OCI-LY1 (cell line): ENCODE measurements at regions not wholly inside any gene's neighbourhood (a gene's known extent, or its start where the extent isn't known, plus 50 kb on each side); places are given as distances from the start of the nearest gene placed in this dataset.

ENCODE experiments used
- EZH2 ChIP-seq: fragments of 200-600 bp; sonication (generic), shearing (Covaris generic); IDR thresholded peaks from 2 replicates; pipeline ENCODE4 v1.8.0; 2017; ENCODE audit warnings: borderline replicate concordance, mixed run types, mild to moderate bottlenecking, antibody characterized with exemption, low read length, moderate library complexity, mixed read lengths
- TF ChIP-seq, protein P1 (sequence below): fragments of 200-600 bp; sonication (generic), shearing (Covaris generic); IDR thresholded peaks from 2 replicates; pipeline ENCODE4 v1.5.1; 2017; ENCODE audit warnings: mild to moderate bottlenecking, antibody characterized with exemption, low read length, moderate library complexity, mixed read lengths

DNA sequence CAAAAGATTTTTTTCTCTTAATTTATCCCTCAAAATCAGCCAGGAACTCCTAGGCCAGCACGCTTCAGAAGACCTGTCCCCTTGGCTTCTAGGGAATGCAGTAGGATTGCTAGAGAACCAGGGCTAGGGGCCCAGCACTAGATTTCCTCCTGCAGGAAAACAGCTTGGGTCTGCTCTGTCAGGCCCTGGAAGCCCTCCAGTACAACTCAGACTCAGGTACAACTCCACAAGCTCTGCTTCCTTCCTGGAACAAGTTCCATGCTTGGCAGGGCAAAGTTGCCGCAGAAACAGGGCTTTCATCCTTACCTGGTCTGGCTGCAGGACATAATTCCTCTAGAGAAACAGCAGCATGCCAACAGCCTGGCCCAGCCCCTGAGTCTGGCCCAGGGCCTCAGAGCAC, 96.1 kb upstream of the CTNNB1 start:
- TF ChIP-seq, protein P1, sequence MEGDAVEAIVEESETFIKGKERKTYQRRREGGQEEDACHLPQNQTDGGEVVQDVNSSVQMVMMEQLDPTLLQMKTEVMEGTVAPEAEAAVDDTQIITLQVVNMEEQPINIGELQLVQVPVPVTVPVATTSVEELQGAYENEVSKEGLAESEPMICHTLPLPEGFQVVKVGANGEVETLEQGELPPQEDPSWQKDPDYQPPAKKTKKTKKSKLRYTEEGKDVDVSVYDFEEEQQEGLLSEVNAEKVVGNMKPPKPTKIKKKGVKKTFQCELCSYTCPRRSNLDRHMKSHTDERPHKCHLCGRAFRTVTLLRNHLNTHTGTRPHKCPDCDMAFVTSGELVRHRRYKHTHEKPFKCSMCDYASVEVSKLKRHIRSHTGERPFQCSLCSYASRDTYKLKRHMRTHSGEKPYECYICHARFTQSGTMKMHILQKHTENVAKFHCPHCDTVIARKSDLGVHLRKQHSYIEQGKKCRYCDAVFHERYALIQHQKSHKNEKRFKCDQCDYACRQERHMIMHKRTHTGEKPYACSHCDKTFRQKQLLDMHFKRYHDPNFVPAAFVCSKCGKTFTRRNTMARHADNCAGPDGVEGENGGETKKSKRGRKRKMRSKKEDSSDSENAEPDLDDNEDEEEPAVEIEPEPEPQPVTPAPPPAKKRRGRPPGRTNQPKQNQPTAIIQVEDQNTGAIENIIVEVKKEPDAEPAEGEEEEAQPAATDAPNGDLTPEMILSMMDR, result no peak
- no peak for TF ChIP-seq EZH2
